Stimulated activated CD4-positive, alpha-beta T cell treated with anti-CD3 and anti-CD28 coated beads, Interleukin-12 subunit alpha, Interleukin-12 subunit beta, amount 100 ng/mL, for 4 hours (primary cell): ENCODE measurements at regions not wholly inside any gene's neighbourhood (a gene's known extent, or its start where the extent isn't known, plus 50 kb on each side); places are given as distances from the start of the nearest gene placed in this dataset.
"Not testable (repeated sequence)": the region's sequence is repeated elsewhere in the genome, so short reads cannot be mapped to it uniquely, and the experiment has no call there.

Experiments
- DNase-seq: peaks from one replicate; pipeline ENCODE4 v3.0.0-alpha.2; 2020

DNA sequence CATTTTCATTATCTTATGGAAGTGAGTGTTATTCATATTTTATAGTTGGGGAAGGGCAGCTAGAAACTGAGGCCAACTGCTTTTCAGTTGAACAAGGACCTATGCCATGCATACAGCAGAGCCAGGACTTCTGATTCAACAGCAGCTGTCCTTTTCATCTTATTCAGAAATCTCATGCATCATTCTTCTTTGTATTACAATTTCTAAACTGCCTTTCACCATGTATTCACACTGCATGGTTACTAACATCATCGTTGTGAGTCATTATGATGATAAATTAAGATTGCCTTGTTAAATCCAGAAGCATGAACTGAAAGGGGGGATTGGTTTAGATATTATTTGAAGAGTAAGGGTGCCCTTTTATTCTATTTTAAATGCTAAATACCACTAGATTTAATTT is 1470.1 kb upstream of the GOT2 start:
- no peak for DNase-seq

- no peak for DNase-seq
Measured at GRCh38 chr16:60203525-60204124, 1469.5 kb upstream of the GOT2 start.

DNA sequence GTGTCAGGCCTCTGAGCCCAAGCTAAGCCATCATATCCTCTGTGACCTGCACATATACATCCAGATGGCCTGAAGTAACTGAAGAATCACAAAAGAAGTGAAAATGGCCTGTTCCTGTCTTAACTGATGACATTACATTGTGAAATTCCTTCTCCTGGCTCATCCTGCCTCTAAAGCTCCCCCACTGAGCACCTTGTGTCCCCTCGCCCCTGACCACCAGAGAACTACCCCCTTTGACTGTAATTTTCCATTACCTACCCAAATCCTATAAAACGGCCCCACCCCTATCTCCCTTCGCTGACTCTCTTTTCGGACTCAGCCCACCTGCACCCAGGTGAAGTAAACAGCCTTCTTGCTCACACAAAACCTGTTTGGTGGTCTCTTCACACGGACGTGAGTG is 1466.6 kb upstream of the GOT2 start:
- not testable (repeated sequence) for DNase-seq

- DNase-seq = no peak
Measured at GRCh38 chr16:60200161-60200560, 1466.0 kb upstream of the GOT2 start.

DNA sequence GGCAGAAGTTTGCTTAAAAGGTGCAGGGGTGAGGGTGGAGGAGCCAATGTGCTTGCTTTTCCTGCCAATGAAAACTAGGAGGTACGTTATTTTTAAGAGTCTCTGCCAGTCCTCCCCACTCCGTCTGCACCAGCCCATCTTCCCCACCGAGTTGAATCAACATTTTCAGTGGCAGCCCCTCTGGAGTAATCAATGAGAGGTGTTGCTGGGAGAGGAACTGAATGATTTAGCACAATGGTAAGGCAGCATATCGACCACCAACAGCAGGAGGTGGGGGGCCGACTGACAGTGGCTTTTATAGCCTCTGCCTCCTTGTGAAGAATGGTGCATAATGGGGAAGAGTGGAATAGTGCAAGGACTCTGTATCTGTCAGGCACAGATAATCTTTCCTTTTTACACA is 1465.0 kb upstream of the GOT2 start:
- no peak for DNase-seq

GRCh38 chr16:60181536-60181935 is 1447.4 kb upstream of the GOT2 start:
- no peak for DNase-seq

GRCh38 chr16:60180609-60181008 is 1446.5 kb upstream of the GOT2 start:
- DNase-seq = no peak

- DNase-seq = no peak
Measured at GRCh38 chr16:60170196-60170595, 1436.1 kb upstream of the GOT2 start.

- DNase-seq = no peak
Measured at GRCh38 chr16:60166111-60166510, 1432.0 kb upstream of the GOT2 start.

DNA sequence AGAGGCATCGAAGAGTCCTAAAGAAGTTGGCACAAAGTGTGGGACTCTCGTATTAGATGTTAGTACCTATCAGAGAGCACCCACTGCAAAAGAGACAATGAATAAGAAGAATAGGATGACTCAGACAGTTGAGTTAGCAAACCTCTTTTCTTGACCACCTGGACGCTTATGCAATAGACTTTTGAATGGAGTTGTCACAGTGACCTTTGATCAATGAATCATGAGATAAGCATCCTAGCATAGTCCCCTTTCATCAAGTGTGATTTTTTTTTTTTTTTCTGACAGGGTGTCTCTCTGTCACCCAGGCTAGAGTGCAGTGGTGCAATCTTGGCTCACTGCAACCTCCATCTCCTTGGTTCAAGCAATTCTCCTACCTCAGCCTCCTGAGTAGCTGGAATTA is 1417.9 kb upstream of the GOT2 start:
- DNase-seq = no peak

GRCh38 chr16:60150907-60151306 is 1416.8 kb upstream of the GOT2 start:
- DNase-seq = no peak

DNA sequence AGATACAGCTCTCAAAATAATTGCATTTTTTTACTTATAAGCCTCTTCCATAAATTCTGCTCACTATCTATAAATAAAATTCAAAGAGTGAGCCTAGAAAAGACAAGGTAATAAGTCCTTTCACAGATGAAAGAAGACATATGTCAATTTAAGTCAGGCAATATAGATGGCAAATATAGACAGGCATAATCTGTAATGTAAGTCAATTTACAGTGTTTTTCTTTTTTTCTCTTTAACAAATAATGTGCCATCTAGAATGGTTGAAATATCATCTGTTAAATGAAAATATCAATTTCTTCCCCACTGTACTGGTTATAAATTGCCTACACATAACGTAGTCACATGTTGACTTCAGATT is 1409.2 kb upstream of the GOT2 start:
- no peak for DNase-seq

- DNase-seq = no peak
Measured at GRCh38 chr16:60142619-60143347, 1408.7 kb upstream of the GOT2 start.

- no peak for DNase-seq
Measured at GRCh38 chr16:60137891-60138290, 1403.8 kb upstream of the GOT2 start.

DNA sequence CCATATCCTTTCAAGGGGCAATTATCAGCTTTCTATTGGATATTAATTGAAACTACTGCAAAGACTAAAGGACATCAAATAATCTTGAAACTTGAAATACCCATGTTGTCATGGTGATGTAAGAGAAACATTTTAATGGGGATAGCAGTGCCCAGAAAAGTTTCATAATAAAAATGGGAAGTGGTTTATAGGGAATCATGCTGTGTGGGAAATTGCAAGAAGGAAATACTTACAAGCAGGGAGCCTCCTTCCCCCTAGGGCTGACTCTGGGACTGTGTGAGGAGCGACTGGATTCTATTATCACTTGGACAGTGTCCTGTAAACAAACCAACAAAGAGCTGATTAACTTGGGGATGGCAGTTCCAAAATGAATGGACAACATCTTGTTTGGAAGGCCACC is 1393.1 kb upstream of the GOT2 start:
- no peak for DNase-seq

DNA sequence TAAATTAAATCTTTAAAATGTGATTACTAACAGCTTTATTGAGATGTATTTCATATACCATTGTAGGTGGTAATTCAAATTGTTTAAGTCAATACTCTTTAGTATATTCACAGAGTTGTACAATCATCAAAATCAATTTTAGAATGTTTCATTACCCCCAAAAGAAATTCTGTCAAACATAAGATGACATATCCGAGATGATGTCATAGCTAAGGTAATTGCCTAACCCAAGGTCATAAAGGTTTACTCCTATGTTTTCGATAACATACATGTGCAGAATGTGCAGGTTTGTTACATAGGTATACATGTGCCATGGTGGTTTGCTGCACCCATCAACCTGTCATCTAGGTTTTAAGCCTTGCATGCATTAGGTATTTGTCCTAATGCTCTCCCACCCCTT is 1392.0 kb upstream of the GOT2 start:
- not testable (repeated sequence) for DNase-seq

- DNase-seq = no peak
Measured at GRCh38 chr16:60123392-60124023, 1389.4 kb upstream of the GOT2 start.

DNA sequence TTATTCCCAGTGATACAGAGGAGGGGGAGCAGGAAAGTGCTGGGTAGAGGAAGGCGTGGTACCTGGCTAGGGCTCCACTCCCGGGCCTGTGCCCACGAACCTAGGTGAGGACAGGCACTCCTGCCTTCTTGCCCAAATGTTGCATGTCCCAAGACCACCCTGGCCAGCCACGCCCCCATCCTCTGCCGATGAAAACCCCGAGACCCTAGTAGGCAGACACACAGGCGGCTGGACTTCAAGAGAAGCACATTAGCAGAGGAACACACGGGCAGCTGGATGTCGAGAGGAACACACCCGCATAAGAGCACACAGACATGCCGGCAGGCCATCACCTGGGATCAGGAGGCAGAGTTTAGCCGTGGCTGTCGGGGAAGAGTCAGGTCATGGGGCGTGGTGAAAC is 1386.5 kb upstream of the GOT2 start:
- no peak for DNase-seq

DNA sequence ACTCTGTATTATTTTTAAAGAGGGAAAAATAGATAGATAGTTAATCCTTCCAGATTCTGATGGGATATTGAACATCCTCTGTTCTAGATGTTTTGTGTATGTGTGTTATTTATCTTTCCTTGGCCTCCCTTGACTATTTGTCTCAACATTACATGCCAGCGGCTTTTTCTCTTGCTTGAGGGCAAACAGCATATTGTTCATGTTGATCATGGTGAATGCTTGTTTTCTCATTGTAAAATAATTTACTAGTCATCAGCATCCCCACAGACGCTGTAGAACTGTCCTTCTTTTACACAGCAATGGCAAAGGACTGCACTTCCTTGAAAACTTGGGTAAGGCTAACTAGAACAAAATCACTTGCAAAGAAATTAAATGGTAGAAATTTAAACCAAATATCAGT is 1376.4 kb upstream of the GOT2 start:
- no peak for DNase-seq

GRCh38 chr16:60107871-60108270 is 1373.8 kb upstream of the GOT2 start:
- DNase-seq = no peak

GRCh38 chr16:60107437-60107836 is 1373.3 kb upstream of the GOT2 start:
- no peak for DNase-seq

GRCh38 chr16:60100371-60100770 is 1366.3 kb upstream of the GOT2 start:
- no peak for DNase-seq

DNA sequence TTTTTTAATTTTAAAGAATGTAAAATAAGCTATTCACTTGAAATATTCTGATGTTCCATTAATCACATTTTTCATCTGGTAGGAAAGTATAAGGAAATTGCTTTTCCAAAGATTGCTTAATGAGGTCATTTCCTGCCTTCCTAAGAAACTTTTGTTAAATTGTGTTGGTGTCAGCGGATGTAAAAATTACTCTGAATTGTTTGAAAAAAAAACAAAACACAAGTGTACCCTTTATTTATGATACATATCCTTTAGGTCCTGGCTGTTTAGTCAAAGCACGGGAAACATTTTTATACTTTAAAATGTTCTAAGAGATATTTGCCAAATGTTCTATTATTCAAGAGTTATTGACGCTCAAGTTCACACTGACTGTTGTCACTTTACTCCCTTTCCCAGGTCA is 1357.4 kb upstream of the GOT2 start:
- DNase-seq = no peak

DNA sequence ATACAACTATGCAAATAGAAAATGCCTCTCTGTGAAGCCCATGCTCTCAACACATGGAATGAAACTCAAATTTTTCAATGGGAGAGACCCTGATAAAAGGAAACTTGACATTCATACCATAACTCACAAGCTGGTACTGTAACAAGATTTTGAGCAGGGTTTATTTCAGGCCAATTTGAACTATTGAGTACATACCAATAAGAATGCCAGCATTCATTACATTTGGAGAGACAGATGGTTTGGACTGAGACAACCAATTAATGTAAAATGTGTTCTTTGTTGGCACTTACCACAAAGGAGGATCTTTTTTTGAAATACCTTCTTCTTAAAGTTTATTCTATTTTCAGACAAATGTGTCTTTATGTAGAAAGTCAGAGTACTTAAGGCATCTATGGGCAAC is 1357.0 kb upstream of the GOT2 start:
- DNase-seq = no peak

DNA sequence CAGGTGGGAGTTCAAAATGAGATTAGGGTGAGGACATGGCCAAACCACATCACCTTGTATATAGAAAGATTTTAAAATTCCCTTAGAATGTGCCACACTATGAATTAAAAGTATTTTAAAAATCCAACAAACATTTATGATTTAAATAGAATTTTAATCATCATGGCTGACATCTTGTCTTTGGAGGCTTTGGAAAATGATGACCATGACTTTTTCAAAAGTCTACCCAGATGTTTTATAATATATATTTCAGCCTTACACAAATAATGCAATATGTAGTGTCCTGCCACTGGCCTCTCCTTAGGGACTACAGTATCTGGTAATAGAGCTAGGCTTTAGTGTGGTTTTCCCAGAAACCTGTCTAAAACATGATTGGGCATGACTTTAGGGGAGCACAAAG is 1353.4 kb upstream of the GOT2 start:
- DNase-seq = no peak
